ENCODE measurements at regions not wholly inside any gene's neighbourhood (a gene's known extent, or its start where the extent isn't known, plus 50 kb on each side); places are given as distances from the start of the nearest gene placed in this dataset.
"Not testable (repeated sequence)": the region's sequence is repeated elsewhere in the genome, so short reads cannot be mapped to it uniquely, and the experiment has no call there.

DNA sequence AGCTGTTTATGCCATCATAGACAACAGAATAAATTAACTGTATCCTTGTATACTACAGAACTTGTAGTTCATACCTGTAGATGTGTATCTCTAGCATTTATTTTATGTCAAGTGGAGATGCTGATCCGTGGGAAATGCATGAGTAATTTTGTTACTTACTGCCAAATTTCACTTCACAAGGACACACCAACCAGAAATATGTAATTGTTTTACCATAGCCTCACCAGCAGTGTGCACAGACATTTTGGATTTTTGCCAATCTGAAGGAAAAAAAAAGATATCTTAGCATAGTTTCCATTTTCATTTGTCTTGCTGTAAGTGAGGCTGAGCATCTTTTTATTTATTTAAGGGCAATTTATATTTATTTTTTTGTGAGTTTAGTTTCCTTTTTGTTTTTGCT, 265.1 kb upstream of the OSR1 start:
- POLR2A ChIA-PET: no interaction called here
- no peak for DNase-seq (ENCODE audit: extremely low spot score)
- TF ChIP-seq FOXA1 (IDR thresholded peaks at IDR 0.05) (no peak), ARNT (IDR thresholded peaks at IDR 0.05) (no peak), ZNF384 (IDR thresholded peaks at IDR 0.05) (no peak), SP1 (IDR thresholded peaks at IDR 0.05) (no peak), SUZ12 (IDR thresholded peaks at IDR 0.05) (no peak), ELF4 (IDR thresholded peaks at IDR 0.05) (no peak), LEF1 (IDR thresholded peaks at IDR 0.05; ENCODE audit: borderline replicate concordance) (no peak), NFRKB (IDR thresholded peaks at IDR 0.05) (no peak), TARDBP (IDR thresholded peaks at IDR 0.05) (no peak), BHLHE40 (IDR thresholded peaks at IDR 0.05; ENCODE audit: borderline replicate concordance) (no peak), FOXK2 (IDR thresholded peaks at IDR 0.05) (no peak), L3MBTL2 (conservative IDR thresholded peaks at IDR 0.05) (no peak), HDGF (IDR thresholded peaks at IDR 0.05; ENCODE audit: borderline replicate concordance) (no peak)
- CTCF ChIA-PET: no interaction called here

DNA sequence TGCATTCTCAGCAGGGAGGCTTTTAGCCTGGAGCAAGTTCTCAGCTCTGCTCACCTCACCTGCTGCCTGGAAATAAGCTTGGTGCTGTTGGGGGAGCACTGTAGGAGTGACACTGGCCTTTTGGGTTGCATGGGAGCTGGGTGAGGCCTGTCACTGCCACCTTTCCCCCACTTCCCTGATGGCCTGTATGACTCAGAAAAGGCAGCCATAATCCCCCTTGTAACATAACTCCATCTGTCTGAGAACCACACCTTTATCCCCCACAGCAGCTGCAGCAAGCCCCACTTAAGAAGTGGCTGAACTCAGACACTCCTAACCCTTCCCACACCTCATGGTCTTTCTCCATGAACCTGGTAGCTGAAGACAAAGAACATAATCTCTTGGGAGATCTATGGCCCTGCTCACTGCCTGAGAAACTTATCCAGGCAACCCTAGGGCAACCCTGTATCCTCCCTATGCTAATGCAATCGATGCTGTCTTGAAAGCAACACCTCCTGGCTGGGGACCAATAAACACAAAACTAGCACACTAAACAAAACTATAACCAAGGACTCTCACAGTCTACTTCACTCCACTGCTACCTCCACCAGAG, 258.9 kb upstream of the OSR1 start:
- CTCF ChIA-PET: no interaction called here
- DNase-seq (ENCODE audit: extremely low spot score): no peak
- no peak for TF ChIP-seq SP1 (IDR thresholded peaks at IDR 0.05)
- TF ChIP-seq ZNF384 (IDR thresholded peaks at IDR 0.05): no peak
- TF ChIP-seq, protein P1, sequence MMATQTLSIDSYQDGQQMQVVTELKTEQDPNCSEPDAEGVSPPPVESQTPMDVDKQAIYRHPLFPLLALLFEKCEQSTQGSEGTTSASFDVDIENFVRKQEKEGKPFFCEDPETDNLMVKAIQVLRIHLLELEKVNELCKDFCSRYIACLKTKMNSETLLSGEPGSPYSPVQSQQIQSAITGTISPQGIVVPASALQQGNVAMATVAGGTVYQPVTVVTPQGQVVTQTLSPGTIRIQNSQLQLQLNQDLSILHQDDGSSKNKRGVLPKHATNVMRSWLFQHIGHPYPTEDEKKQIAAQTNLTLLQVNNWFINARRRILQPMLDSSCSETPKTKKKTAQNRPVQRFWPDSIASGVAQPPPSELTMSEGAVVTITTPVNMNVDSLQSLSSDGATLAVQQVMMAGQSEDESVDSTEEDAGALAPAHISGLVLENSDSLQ (IDR thresholded peaks at IDR 0.05): no peak
- no peak for TF ChIP-seq HDGF (IDR thresholded peaks at IDR 0.05; ENCODE audit: borderline replicate concordance)
- no peak for TF ChIP-seq FOXM1 (IDR thresholded peaks at IDR 0.05; ENCODE audit: borderline replicate concordance)
- TF ChIP-seq L3MBTL2 (conservative IDR thresholded peaks at IDR 0.05): no peak
- TF ChIP-seq FOXA1 (IDR thresholded peaks at IDR 0.05): no peak
- no peak for TF ChIP-seq FOXK2 (IDR thresholded peaks at IDR 0.05)
- TF ChIP-seq ARNT (IDR thresholded peaks at IDR 0.05): no peak
- no peak for TF ChIP-seq CTBP1 (IDR thresholded peaks at IDR 0.05; ENCODE audit: borderline replicate concordance)
- no peak for TF ChIP-seq SUZ12 (IDR thresholded peaks at IDR 0.05)
- no peak for TF ChIP-seq LEF1 (IDR thresholded peaks at IDR 0.05; ENCODE audit: borderline replicate concordance)

DNA sequence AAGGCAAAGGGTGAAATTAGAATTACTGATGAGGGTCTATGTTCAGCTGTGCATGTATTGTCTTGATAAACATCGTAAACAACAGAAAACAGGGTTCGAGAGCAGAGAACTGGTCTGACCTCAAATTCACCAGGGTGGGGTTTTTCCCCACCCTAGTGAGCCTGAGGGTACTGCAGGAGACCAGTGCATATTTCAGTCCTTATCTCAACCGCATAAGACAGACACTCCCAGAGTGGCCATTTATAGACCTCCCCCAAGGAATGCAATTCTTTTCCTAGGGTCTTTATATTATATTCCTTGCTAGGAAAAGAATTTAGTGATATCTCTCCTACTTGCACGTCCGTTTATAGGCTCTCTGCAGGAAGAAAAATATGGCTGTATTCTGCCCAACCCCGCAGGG, 257.0 kb upstream of the OSR1 start:
- POLR2A ChIA-PET; CTCF ChIA-PET; DNase-seq (ENCODE audit: extremely low spot score): not testable (repeated sequence)

More for the DNA sequence above, 258.9 kb upstream of the OSR1 start:
- POLR2A ChIA-PET: no interaction called here

DNA sequence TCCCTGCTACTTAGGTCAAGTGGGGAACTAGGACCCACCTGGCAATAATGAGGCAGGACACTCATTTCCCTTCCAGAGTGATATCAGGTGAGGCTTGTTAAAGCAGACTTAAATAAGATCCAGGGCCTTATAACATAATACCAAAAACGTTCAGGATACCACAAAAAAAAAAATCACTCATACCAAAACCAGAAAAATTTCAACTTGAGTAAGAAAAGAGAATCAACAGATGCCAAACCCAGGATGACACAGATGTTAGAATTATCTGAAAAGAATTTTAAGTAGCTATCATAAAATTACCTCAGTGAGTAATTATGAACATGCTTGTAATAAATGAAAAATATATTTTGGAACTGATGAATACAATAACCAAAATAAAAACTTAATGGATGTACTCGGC, 255.6 kb upstream of the OSR1 start:
- TF ChIP-seq CTBP1 (IDR thresholded peaks at IDR 0.05; ENCODE audit: borderline replicate concordance): no peak
- TF ChIP-seq FOXM1 (IDR thresholded peaks at IDR 0.05; ENCODE audit: borderline replicate concordance): no peak
- no peak for TF ChIP-seq FOXK2 (IDR thresholded peaks at IDR 0.05)
- TF ChIP-seq SUZ12 (IDR thresholded peaks at IDR 0.05): no peak
- no peak for TF ChIP-seq SP1 (IDR thresholded peaks at IDR 0.05)
- TF ChIP-seq ARNT (IDR thresholded peaks at IDR 0.05): no peak
- no peak for TF ChIP-seq LEF1 (IDR thresholded peaks at IDR 0.05; ENCODE audit: borderline replicate concordance)
- TF ChIP-seq ZNF384 (IDR thresholded peaks at IDR 0.05): no peak
- no peak for TF ChIP-seq ELF4 (IDR thresholded peaks at IDR 0.05)
- TF ChIP-seq TARDBP (IDR thresholded peaks at IDR 0.05): no peak
- ChIA-PET CTCF (no interaction called here), POLR2A (no interaction called here)
- DNase-seq (ENCODE audit: extremely low spot score): no peak

DNA sequence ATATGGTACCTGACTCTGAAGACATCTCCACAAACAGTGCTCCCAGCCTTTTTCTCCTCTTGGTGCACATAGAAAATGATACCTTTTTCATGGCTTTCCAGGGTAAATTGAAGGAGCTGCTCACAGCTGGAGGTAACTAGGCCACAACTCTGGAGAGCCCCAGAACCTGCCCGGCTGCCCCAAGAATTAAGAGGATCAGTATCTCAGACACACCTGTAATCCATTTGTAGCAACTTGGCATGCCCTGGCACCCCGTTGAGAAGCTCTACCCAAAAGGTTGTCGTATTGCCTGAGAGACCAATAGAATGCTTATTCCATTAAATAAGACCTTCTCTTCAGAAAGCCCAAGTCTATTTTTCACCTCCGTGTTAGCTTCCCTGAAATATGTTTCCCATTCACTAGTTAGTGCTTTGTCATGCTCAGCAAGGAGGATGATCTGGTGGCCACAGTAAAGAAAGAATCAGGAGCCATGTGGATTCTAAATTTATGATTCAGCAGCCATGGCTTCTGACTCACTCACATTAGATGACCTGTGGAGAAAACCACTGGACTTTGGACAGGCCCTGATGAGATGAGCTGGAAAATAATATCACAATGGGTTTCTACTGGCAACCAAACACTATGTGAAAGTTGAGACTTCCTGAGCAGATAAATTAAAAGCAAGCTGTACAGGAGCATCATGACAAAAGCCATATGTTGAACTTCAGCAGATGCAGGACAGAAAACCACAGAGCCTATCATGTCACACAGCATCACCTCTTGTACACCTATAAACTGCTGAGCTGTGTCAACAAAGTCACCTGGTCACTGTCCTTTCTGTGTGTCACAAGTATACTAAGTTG, 253.3 kb upstream of the OSR1 start:
- no peak for DNase-seq (ENCODE audit: extremely low spot score)
- ChIA-PET CTCF (interaction anchor here (0.6 kb wide), 1 partner anchor 154 kb away, joined by 3 read pairs; no protein-coding TSS in a partner anchor), POLR2A (interaction anchor here (0.7 kb wide), 1 partner anchor 173 kb away, joined by 3 read pairs; no protein-coding TSS in a partner anchor)

DNA sequence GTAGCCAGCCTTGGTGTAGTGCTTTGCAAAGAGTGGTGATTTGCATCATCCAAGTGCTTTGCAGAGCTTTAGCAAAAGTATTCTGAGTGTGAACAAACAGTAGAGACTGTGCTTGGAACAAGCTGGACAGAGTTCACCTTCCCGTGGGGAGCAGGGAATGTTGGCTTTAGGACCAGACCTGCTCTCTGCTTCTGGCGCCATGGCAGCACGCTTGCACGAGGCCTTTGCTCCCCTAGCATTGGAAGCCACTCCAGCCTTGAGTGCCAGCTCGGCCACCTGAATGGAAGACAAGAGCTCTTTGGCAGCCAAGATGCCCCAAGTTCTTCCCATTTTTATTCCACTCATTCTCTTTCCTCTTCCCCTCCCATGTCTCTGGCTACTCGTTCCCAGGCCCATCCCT, 250.8 kb upstream of the OSR1 start:
- CTCF ChIA-PET: no interaction called here
- no peak for TF ChIP-seq LEF1 (IDR thresholded peaks at IDR 0.05; ENCODE audit: borderline replicate concordance)
- no peak for TF ChIP-seq FOXK2 (IDR thresholded peaks at IDR 0.05)
- TF ChIP-seq SUZ12 (IDR thresholded peaks at IDR 0.05): no peak
- no peak for TF ChIP-seq BHLHE40 (IDR thresholded peaks at IDR 0.05; ENCODE audit: borderline replicate concordance)
- TF ChIP-seq NFRKB (IDR thresholded peaks at IDR 0.05): no peak
- TF ChIP-seq HDGF (IDR thresholded peaks at IDR 0.05; ENCODE audit: borderline replicate concordance): no peak
- TF ChIP-seq, protein P1 (IDR thresholded peaks at IDR 0.05): no peak
- TF ChIP-seq CTBP1 (IDR thresholded peaks at IDR 0.05; ENCODE audit: borderline replicate concordance): no peak
- no peak for TF ChIP-seq ELF4 (IDR thresholded peaks at IDR 0.05)
- no peak for TF ChIP-seq ARNT (IDR thresholded peaks at IDR 0.05)
- no peak for TF ChIP-seq ZNF384 (IDR thresholded peaks at IDR 0.05)
- TF ChIP-seq FOXM1 (IDR thresholded peaks at IDR 0.05; ENCODE audit: borderline replicate concordance): no peak
- DNase-seq (ENCODE audit: extremely low spot score): no peak
- POLR2A ChIA-PET: no interaction called here

More for the DNA sequence above, 253.3 kb upstream of the OSR1 start:
- TF ChIP-seq FOXM1 (IDR thresholded peaks at IDR 0.05; ENCODE audit: borderline replicate concordance) (no peak), FOXA1 (IDR thresholded peaks at IDR 0.05) (no peak), CTBP1 (IDR thresholded peaks at IDR 0.05; ENCODE audit: borderline replicate concordance) (no peak), SP1 (IDR thresholded peaks at IDR 0.05) (no peak), HDGF (IDR thresholded peaks at IDR 0.05; ENCODE audit: borderline replicate concordance) (no peak)
